GM18511 (cell line): ENCODE measurements at regions not wholly inside any gene's neighbourhood (a gene's known extent, or its start where the extent isn't known, plus 50 kb on each side); places are given as distances from the start of the nearest gene placed in this dataset.
A peak's percentile ranks its signal among the peaks of the same experiment; 100 is the strongest.
"Not testable (repeated sequence)": the region's sequence is repeated elsewhere in the genome, so short reads cannot be mapped to it uniquely, and the experiment has no call there.

Experiments
- ATAC-seq: cut with Tn5 transposase; IDR thresholded peaks from one replicate; pipeline ENCODE4 v1.9.1; 2021; ENCODE audit warnings: mild to moderate bottlenecking, moderate library complexity; ENCODE audit not compliant: unreplicated experiment

DNA sequence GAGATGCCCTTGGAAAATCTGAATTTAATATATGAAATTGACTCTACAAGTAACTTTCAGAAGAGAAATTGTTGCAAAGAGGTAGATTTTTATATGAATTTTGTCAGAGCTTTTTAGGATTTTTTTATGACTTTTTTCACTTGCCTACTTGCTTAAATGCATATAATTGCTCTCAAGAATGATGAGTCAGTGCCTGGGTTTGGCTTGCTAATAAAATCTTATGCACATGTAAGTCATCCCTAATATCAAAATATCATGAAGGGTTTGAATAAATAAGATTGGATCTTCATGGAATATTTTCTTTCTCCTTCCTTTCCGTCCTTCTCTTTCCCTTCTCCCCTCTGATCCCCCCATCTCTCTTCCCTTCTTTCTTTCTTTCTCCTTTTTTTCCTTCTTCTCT is 354.1 kb downstream of the TXNL1 start:
- ATAC-seq: no peak

DNA sequence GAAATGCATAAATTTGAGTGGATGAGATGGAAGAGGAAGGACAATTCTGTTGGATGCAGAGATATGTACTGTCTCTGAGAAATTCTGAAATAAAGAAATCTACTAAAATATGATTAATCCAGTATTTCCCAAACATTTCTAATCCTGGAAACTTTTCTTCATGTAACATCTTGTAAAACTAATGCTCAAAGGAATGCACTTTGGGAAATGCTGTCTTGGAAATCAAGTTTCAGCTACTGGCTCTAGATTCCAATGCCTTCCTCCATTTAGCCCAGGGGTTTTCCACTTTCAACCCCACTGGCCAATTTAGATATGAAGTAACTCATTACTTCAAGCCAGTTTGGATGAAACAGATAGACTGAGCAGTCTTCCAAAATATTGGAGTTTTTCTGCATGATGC is 355.1 kb downstream of the TXNL1 start:
- no peak for ATAC-seq

DNA sequence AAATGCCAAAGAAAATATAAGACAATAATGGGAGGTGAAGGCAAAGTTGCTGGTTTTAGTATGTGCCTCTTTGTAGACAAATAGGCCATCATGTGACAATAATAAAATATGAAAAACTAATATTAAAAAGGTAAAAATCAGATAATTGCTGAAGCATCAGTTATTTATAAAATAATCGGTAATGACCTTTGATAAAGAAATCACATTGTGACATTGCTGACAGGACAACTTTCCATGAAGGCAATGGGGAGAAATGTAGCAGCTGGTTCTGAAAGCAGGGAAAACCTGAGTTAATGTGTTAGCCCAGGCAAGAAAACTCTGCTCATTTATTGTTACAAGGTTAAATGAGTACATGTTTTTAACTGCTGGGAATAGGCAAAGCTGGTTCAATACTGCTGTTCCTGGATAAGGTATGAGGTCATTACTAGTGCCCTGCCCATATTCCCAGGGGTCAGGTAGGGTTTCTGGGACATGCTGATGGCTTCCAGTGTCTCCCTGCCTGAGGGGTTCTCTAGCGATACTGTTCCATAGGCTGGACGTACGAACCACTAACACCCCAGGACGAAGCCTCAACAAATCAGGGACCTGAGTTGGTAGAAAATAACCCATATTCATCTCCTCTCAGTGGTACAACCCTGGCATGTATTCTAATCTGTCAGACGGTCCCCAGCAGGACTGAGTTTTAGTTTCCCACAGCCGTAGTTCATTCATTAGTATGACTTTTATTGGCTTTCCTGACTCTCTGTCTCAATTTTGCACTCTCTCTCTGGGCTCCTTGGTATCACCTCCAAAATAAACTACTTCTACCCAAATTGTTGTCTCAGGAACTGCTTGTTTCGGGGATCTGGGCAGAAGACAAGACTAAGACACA is 355.9 kb downstream of the TXNL1 start:
- no peak for ATAC-seq

DNA sequence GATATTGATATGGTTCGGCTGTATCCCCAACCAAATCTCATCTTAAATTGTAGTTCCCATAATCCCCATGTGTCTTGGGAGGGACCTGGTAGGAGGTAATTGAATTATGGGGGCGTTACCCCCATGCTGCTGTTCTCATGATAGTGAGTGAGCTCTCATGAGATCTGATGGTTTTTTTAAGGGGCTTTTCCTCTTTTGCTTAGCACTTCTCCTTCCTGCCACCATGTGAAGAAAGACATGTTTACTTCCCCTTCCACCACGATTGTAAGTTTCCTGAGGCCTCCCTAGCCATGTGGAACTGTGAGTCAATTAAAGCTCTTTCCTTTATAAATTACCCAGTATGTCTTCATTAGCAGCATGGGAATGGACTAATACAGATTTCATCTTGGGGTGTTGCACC is 358.6 kb downstream of the TXNL1 start:
- not testable (repeated sequence) for ATAC-seq

DNA sequence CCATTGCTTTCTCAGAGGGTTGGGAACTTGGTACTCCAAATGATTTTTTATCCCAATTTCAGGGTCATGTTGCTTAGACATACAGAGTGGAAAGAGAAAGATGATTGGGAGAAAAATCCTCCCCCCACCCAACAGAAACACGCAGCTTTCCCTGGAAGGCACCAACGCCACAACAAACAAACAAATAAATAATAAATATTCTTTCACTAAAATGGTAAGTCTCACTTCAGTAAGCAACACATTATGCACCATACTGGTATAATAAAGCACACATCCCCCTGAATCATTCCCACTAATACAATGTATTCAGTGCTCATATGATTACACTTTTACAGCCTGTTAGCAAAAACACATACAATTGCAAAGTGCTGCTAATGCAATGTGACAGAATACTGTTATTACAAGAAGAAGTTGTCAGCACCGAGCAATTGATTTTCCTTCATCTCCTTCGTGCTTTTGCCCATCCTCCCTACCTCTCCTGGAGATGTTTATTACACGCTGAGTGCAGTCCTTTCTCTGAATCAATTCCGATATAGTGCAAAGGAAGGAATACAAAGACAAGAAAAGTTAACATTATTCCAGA is 359.9 kb downstream of the TXNL1 start:
- no peak for ATAC-seq

DNA sequence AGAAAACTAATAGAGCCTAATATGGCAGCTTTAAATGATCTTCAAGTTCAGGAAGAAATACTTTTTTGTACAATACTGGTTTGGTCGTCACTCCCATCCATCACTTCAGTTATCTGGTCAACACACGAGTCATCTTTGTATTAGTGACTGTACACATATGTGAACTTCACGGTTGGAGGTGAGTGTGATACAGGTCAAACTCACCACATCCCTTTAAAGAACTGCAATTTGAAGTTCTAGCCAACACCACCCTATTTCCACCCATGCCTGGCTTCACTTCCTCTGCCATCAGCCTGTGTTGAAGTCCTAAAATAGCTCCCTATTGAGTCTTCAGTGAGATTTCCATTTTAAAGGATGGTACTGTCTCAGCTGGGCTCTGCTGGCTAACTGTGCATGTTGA is 361.9 kb downstream of the TXNL1 start:
- no peak for ATAC-seq

DNA sequence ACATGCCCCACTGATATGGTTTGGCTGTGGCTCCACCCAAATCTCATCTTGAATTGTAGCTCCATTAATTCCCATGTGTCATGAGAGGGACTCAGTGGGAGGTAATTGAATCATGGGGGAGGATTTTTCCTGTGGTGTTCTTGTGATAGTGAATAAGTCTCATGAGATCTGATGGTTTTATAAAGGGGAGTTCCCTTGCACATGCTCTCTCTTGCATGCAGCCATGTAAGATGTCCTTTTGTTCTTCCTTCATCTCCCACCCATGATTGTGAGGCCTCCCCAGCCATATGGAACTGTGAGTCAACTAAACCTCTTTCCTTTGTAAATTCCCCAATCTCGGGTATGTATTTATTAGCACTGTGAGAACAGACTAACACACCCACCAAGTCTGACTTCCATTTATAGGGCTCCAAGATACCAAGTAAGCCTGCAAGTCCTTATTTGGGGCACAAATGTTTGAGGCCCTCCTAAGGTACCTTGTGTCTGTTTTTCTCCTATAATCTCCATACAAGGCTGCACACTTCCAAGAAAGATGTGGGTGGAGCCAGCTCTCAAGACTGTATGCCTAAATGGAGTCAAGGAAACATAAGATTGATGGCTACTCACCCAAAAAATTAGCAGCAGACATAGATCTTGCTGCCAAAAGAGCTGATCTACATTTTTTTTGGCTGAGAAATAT is 364.7 kb downstream of the TXNL1 start:
- no peak for ATAC-seq

DNA sequence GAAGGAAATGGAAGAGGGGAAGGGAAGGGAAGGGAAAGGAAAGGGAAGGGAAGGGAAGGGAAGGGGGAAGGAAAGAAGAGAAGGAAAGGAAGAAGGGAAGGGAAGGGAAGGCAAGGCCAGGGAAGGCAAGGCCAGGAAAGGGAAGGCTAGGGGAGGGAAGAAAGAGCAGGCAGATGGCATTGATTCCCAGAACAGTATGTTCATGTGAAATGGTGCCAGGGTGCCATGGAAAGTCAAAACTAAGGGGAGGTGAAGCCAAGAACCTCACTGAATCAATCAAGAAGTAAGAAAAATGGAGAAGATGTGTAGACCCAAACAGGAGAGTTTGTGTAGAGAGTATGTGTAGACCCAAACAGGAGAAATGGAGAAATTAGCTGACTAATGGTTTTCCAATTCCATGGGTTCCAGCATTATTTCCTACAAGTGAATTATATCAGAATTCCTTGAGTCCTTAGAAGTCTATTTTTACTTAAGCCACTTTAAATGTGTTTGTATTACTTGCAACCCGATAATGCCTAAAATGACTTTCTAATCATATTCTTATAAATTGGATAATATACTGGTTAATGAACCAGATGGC is 367.6 kb downstream of the TXNL1 start:
- ATAC-seq: no peak

DNA sequence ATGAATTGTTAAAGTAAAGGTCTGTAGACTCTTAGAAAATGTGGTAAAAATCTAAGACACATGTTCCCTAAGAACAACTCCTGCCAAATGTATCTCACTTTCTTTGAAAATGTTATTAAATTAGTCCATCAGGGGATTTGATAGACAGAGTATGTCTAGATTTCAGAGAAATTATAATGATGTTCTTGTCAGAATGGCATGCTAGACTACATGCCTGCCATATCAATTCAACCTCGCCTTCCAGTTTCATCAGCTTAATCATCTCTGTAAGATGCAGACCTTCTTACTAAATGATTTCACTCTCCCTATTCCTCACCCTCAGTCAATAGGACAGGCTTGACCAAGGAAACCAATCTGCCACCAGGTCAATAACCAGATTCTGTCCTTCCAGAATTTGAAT is 368.4 kb downstream of the TXNL1 start:
- no peak for ATAC-seq

DNA sequence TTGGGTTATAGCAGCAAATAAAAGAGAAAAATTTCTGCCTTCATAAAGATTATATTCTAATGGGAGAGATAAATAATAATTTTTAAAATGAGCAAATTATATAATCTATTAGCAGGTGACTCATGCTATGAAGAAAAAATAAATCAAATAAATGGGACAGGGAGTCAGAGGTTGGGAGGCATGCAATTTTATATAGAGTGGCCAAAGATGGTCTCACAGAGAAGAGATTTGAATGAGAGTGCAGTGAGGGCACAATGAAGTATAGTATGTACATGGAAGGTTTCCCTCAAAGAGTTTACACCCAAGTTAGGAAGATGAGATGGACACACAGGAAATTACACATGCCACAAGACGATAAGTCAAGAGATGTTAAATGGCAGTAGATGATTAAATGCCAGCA is 369.4 kb downstream of the TXNL1 start:
- ATAC-seq: no peak

DNA sequence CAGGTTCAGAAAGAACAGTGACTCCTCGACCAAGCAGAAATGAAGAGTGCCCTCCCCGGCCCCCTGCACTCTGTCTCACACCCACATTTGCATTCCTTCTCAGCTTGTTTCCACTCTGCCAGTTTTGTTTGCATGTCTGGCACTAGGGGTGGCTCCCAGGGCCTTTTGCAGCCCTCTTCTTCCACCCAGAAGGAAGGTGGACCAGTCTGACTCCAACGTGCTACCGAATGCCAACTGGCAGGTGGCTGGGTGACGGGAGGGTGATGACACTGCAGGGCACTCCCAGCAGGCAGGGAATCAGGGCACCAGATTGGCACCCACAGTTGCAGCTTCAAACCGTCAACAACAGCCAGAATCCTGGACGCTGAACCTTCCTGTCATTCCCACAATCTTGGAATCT is 371.1 kb downstream of the TXNL1 start:
- no peak for ATAC-seq

DNA sequence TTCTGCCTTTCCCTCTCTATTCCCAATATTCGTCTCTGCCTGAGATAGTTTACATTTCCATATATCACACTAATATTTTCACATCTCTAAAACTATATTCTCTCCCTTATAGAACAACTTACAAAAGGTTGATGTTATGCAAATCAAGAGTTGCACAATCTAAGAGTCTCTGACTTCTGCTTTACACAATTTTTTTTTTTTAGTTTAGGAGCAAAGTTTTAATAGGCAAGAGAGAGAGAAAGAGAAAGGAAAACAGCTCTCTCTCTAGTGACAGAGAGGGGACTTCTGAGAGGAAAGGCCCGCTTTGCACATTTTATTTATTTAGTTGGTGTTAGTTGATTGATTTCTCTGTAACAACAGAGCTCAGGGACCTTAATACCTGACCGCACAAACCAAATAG is 380.2 kb downstream of the TXNL1 start:
- peak; percentile 57 for ATAC-seq

DNA sequence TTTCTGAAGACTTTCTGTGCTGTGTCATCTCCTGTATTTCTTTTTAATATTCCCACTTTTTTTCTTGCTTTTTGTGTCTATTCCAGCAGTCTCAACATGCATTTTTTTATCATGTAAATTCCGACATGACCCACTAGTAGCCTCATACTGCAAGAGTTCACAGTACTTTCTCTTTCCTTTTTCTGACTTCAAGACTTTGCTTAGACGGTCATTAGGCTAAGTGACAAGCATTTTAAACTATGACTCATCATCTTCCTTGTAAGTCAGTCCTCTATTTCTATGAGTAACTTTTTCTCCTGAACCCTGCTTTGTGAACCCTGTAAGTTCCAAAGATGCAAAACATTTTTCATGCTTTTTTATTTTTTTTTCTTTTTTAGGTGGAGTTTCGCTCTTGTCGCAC is 381.2 kb downstream of the TXNL1 start:
- peak; percentile 75 for ATAC-seq

DNA sequence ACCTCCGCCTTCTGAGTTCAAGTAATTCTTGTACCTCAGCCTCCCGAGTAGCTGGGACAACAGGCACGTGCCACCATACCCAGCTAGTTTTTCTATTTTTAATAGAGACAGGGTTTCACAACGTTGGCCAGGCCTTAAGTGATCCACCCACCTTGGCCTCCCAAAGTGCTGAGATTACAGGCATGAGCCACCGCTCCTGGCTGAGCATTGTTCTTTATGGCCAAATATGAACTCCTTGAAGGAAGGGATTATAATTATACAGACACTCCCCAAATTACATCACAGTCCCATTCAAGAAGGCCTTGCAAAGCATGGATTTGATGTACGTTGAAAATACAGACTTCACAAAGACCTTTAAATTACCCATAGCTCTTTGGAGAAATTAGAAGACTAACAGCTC is 381.7 kb downstream of the TXNL1 start:
- no peak for ATAC-seq

DNA sequence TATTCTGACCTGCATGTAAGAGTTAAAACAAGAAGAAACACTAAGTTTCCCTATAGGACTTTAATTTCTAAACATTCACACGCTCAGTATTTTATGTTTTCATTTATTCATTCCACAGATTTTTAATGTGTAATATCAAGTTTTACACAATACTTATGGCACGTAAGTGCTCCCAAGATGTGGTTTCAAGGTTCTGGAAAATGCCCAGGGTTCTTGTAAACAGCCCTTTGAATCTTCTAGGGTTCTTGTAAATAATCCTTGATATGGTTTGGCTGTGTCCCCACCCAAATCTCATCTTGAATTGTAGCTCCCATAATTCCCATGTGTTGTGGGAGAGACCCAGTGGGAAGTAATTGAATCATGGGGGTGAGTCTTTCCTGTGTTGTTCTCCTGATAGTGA is 383.0 kb downstream of the TXNL1 start:
- no peak for ATAC-seq

DNA sequence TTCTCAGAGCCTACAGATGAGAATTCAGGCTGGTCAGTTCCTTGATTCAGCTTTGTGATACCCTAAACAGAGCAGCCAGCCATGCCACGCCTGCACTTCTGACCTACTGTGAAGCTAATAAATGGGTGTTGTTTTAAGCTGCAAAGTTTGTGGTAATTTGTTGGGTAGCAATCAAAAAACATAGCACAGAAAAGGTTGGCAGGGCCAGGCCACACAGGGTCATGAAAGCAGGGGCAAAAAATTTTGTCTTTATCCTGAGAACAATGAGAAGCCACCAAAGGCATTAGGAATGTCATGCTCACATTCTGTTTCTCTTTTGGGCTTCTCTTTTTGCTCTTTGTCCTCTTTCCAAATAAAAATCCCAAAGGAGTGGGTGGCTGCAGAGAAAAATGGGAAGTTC is 385.9 kb downstream of the TXNL1 start:
- no peak for ATAC-seq

DNA sequence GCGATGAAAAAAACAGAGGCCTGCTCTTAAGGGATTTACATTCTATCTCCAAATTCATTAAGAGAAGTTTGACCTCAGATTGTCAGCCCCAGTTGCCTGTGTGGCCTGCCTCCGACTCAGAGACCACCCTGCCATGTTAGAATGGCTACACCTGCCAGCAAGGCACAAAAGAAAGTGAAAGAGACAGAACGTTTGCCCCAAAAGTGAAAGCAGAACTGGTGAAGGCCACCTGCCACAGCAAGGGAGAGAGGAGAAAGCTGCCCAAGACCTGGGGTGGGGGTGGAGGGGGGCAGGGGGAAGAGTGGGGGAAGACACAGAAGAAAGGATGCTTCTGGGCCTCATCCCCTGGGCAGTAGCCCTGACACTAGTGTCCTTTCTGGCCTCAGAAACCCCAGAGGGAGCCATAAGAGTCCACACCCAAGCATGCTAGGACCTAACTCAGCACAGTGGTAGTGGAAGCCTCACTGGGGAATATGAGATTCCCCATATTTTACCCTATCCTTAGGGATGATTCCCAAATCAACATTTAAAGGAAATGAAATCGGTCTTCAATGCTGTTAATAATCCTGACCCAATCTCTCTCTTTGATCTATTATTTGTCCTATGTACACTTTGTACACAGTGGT is 389.7 kb downstream of the TXNL1 start:
- peak; percentile 100 for ATAC-seq

DNA sequence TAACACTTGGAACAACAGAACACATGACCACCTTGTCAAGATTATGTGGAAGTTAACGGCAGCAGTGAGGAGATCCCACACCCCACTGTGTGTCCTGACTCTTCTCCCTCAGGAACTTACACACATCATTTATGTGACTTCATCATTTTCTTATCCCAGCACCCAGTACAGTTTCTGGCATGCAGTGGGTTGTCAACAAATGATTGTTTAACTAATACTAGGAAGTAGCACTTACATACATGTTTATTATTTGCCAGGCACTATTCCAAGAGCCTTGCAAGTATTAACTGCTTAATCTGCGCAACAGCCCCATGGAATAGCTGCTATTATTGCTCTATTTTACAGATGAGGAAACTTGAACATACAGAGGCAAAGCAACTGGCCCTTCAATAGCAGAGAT is 391.5 kb downstream of the TXNL1 start:
- no peak for ATAC-seq

DNA sequence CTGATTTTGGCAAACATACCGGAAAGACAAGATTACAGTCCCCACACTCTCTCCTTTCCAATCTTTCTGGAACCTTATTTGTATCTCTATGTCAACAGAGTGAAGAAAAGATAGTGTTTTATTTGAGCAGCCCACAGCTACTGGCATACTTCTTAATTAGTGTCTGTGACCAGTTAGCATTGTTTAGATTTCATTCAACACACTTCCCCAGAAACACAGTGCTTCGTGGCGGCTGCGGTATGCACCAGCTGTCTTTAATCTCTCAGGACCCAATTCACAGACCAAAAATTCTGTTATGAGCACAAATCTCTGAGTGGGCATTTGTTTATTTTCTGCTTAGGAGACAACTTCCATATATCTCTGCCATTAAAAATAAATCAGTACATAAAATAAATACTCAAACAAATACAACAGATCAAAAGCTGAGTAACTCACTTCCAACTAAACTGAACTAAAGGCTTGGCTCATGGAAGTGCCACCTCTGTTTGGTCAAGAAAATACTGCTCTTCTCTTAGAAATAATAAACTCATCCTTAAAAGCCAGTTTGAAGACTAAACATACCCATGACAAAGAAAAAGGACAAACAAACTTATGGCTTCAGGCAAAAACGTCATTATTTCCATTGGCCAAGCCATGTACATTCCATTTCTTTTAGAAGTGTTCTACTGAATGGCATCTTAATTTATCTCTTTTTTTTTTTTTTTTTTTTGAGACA is 392.4 kb downstream of the TXNL1 start:
- ATAC-seq: no peak

DNA sequence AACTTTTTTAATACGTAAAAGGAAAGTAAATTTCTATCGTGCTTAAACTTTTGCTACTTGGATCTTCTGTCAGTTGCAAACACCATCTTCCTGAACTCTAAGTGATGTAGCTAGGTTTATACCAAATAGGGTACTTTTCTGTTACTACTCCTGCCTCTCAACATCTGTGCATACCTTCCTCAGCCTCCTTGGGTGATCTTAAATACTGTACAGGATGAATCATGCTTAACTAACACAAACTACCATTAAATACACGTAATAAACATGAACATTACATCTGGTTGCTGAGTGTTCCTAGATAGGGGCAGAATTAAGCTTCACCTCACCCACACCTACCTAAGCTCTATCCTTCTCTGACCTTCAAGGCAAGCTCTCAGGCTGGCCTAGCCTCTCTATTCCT is 398.0 kb downstream of the TXNL1 start:
- no peak for ATAC-seq

DNA sequence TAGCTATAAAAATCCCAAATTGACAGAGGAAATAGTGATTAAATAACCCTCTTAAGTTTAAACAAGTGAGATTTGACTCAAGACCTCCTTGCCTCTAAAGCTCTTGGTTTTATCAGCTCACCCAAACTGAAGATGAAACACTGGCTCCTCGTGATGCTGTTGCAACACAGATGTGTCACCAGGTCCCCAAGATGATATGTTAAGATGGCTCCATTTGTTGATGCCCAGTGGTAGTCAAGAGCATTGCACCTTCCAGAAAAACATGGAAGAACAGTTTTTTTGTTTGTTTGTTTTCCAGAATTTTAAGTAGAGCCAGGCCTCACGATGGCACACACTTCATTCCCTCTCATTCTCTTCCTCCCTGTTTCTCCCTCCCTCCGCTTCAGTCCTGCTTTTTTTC is 399.8 kb downstream of the TXNL1 start:
- ATAC-seq: no peak
